ENCODE measurements at regions not wholly inside any gene's neighbourhood (a gene's known extent, or its start where the extent isn't known, plus 50 kb on each side); places are given as distances from the start of the nearest gene placed in this dataset.
"Not testable (repeated sequence)": the region's sequence is repeated elsewhere in the genome, so short reads cannot be mapped to it uniquely, and the experiment has no call there.

GRCh38 chr9:73044776-73045175 is 91.9 kb upstream of the ALDH1A1 start:
- TF ChIP-seq, protein P1, sequence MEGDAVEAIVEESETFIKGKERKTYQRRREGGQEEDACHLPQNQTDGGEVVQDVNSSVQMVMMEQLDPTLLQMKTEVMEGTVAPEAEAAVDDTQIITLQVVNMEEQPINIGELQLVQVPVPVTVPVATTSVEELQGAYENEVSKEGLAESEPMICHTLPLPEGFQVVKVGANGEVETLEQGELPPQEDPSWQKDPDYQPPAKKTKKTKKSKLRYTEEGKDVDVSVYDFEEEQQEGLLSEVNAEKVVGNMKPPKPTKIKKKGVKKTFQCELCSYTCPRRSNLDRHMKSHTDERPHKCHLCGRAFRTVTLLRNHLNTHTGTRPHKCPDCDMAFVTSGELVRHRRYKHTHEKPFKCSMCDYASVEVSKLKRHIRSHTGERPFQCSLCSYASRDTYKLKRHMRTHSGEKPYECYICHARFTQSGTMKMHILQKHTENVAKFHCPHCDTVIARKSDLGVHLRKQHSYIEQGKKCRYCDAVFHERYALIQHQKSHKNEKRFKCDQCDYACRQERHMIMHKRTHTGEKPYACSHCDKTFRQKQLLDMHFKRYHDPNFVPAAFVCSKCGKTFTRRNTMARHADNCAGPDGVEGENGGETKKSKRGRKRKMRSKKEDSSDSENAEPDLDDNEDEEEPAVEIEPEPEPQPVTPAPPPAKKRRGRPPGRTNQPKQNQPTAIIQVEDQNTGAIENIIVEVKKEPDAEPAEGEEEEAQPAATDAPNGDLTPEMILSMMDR (conservative IDR thresholded peaks at IDR 0.05; ENCODE audit: low read depth in 2 of 2), result not testable (repeated sequence)
- TF ChIP-seq EZH2phosphoT487 (IDR thresholded peaks at IDR 0.05; ENCODE audit: unreplicated experiment); EZH2 (IDR thresholded peaks at IDR 0.05; ENCODE audit: low read depth, unreplicated experiment); POLR2AphosphoS5 (IDR thresholded peaks at IDR 0.05; ENCODE audit: low read depth): not testable (repeated sequence)
